Lower leg skin (tissue), 3 donors: ENCODE measurements at regions not wholly inside any gene's neighbourhood (a gene's known extent, or its start where the extent isn't known, plus 50 kb on each side); places are given as distances from the start of the nearest gene placed in this dataset.

Experiments used
- POLR2A ChIP-seq, 2 donors: fragments of 450-650 bp; IDR thresholded peaks; one replicate each; pipeline ENCODE4 v1.6.1; 2016 to 2017; ENCODE audit warnings: antibody characterized with exemption in 2 of 2, mild to moderate bottlenecking in 1 of 2, moderate library complexity in 1 of 2
- TF ChIP-seq, protein P1 (sequence below), 3 donors: fragments of 450-650 bp; IDR thresholded peaks; one replicate each; pipeline ENCODE4 v1.5.1; 2016; ENCODE audit warnings: antibody characterized with exemption in 3 of 3, mild to moderate bottlenecking in 3 of 3, moderate library complexity in 2 of 3

DNA sequence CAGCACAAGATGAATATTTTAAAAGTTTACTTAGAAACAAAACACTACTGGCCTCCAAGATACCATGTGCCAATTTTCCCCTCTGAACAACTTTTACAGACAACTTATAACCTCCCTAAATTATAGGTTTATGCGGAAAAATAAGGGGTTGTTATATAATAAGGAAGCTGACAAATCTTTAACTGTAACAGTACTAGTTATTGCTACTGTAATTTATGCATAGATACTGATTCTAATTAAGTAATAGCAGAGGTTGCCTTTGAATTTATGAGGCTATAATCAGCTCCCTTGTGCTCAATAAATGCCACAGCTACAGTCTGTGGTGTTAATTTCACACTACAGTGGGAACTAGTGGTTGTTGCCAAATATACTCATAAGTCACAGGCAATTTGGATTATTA, 291.3 kb upstream of the PCSK5 start:
- TF ChIP-seq, protein P1, sequence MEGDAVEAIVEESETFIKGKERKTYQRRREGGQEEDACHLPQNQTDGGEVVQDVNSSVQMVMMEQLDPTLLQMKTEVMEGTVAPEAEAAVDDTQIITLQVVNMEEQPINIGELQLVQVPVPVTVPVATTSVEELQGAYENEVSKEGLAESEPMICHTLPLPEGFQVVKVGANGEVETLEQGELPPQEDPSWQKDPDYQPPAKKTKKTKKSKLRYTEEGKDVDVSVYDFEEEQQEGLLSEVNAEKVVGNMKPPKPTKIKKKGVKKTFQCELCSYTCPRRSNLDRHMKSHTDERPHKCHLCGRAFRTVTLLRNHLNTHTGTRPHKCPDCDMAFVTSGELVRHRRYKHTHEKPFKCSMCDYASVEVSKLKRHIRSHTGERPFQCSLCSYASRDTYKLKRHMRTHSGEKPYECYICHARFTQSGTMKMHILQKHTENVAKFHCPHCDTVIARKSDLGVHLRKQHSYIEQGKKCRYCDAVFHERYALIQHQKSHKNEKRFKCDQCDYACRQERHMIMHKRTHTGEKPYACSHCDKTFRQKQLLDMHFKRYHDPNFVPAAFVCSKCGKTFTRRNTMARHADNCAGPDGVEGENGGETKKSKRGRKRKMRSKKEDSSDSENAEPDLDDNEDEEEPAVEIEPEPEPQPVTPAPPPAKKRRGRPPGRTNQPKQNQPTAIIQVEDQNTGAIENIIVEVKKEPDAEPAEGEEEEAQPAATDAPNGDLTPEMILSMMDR (IDR thresholded peaks at IDR 0.05): no peak
- TF ChIP-seq POLR2A (IDR thresholded peaks at IDR 0.05): no peak
